ENCODE measurements at regions not wholly inside any gene's neighbourhood (a gene's known extent, or its start where the extent isn't known, plus 50 kb on each side); places are given as distances from the start of the nearest gene placed in this dataset.

DNA sequence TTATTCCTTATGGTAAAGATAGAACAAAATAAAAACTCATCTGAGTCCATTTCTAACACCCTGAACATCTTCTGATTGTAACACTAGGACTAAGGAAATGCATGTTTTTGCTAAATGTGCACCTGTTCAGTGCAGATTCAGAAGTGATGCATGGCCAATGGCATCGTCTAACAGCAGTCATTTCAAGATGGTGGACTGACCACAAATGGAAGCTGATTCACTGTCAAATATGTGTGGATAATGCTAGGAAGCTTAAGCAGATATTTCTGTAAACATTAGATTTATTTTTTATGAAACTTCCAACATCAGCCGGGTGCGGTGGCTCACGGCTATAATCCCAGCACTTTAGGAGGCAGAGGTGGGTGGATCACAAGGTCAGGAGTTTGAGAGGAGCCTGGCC lies 394.8 kb downstream of the SAMD5 start:
- Histone ChIP-seq H3K9me3 (ENCODE audit: control insufficient read depth, low read depth, low read length) (no peaks in the 10 kb centered on the region), H3K4me1 (ENCODE audit: control insufficient read depth, insufficient read depth, low read length) (no peaks in the 10 kb centered on the region), H3K4me3 (ENCODE audit: low read length) (no peak overlapping the region), H3K36me3 (ENCODE audit: control insufficient read depth, insufficient read depth, low read length) (no peaks in the 10 kb centered on the region), H3K27me3 (ENCODE audit: control insufficient read depth, insufficient read depth, low read length) (no peaks in the 10 kb centered on the region), H3K27ac (ENCODE audit: low read length) (no peak overlapping the region)
- WGBS (ENCODE audit: insufficient coverage, low lambda C conversion rate) = 100% methylated on average over 1 of the region's 4 CpGs
- DNase-seq = no peak

DNA sequence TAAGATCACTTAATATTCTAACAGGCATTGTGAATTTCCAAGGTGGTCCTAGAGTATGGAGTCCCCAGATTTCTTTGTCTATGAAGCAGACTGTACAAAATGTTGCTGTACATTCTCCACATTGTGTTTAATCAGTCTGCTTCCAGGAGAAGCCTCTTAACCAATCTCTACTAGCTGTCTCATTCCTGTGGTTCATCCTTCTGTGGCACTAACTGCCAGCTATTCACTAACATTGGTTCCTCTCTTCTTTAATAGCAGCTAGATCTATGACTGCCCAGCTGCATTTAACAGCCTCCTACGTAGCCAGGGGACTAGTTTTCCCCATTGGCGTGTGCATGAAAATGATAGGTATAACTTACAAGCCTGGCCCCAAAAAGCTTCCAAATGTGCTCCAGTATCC lies 395.4 kb downstream of the SAMD5 start:
- no peak for DNase-seq
- Histone ChIP-seq H3K27me3 (ENCODE audit: control insufficient read depth, insufficient read depth, low read length) (no peaks in the 10 kb centered on the region), H3K4me3 (ENCODE audit: low read length) (no peak overlapping the region), H3K4me1 (ENCODE audit: control insufficient read depth, insufficient read depth, low read length) (no peaks in the 10 kb centered on the region), H3K9me3 (ENCODE audit: control insufficient read depth, low read depth, low read length) (no peaks in the 10 kb centered on the region), H3K27ac (ENCODE audit: low read length) (no peak overlapping the region), H3K36me3 (ENCODE audit: control insufficient read depth, insufficient read depth, low read length) (no peaks in the 10 kb centered on the region)
- no CpG with 5 or more reads among the region's 2 CpGs for WGBS (ENCODE audit: insufficient coverage, low lambda C conversion rate)

DNA sequence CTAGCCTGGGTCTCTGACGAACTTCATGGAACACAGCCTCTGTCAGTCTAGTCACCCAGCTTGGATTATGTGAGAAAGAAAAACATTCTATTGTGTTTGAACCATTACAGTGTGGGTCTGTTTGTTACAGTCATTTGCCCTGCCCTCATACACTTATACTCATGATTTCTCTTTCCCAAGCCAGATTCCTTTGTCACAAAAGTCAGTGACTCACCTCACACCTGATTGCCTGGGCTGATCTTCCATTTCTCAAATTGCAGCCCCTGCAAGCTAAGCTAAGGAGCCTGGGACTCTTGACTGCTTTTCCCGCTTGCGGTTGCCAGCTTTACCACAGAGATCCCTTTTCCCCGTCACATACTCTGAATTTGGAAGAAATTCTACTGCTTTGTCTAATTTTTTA lies 395.9 kb downstream of the SAMD5 start:
- Histone ChIP-seq H3K9me3 (ENCODE audit: control insufficient read depth, low read depth, low read length) (no peaks in the 10 kb centered on the region), H3K4me3 (ENCODE audit: low read length) (no peak overlapping the region), H3K36me3 (ENCODE audit: control insufficient read depth, insufficient read depth, low read length) (no peaks in the 10 kb centered on the region), H3K4me1 (ENCODE audit: control insufficient read depth, insufficient read depth, low read length) (no peaks in the 10 kb centered on the region), H3K27me3 (ENCODE audit: control insufficient read depth, insufficient read depth, low read length) (no peaks in the 10 kb centered on the region), H3K27ac (ENCODE audit: low read length) (no peak overlapping the region)
- WGBS (ENCODE audit: insufficient coverage, low lambda C conversion rate) = 100% methylated on average over 2 of the region's 4 CpGs
- no peak for DNase-seq

DNA sequence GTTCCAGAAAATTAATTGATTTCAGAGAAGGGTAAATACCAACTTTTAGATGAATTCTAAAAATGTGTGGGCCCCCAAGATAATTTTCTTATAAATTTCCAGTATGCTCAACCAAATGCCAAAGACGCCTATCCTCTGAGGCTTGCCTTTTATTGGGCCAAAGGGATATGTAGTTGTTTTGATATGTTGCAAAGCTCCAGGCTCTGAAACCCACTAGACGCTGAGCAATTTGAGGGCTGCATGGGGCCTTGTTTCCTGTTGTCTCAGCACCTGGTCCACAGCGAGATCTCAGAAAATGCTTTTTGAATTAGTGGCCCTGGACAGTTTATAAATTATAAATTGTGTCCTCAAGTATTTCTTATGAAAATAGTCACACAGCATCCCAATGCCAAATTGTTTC lies 397.2 kb downstream of the SAMD5 start:
- H3K4me1 ChIP-seq (ENCODE audit: control insufficient read depth, insufficient read depth, low read length) = no peaks in the 10 kb centered on the region
- no peaks in the 10 kb centered on the region for H3K27me3 ChIP-seq (ENCODE audit: control insufficient read depth, insufficient read depth, low read length)
- no peaks in the 10 kb centered on the region for H3K36me3 ChIP-seq (ENCODE audit: control insufficient read depth, insufficient read depth, low read length)
- no peak overlapping the region for H3K4me3 ChIP-seq (ENCODE audit: low read length)
- 100% methylated on average over 1 of the region's 3 CpGs for WGBS (ENCODE audit: insufficient coverage, low lambda C conversion rate)
- no peak overlapping the region for H3K27ac ChIP-seq (ENCODE audit: low read length)
- no peak for DNase-seq
- H3K9me3 ChIP-seq (ENCODE audit: control insufficient read depth, low read depth, low read length) = no peaks in the 10 kb centered on the region

DNA sequence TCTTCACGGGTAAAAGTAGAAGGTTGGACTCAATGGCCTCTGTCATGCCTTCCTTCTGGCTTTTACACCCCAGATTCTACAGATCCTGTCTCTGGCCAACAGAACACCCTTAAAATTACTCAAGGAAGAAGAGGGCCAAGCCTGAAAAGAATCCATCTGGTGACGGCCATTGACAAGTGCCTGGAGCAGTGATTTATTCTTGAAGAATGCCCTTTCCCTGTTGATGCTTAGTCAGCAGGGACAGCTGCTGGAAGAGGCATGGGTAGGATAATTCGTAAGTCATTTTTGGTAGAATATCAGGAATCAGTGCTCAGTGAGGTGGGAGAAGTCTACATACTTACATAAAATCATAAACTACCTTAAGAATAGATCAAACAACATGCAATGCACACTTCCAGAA lies 397.9 kb downstream of the SAMD5 start:
- no peaks in the 10 kb centered on the region for H3K36me3 ChIP-seq (ENCODE audit: control insufficient read depth, insufficient read depth, low read length)
- H3K27me3 ChIP-seq (ENCODE audit: control insufficient read depth, insufficient read depth, low read length) = no peaks in the 10 kb centered on the region
- no peak overlapping the region for H3K27ac ChIP-seq (ENCODE audit: low read length)
- no peaks in the 10 kb centered on the region for H3K4me1 ChIP-seq (ENCODE audit: control insufficient read depth, insufficient read depth, low read length)
- H3K4me3 ChIP-seq (ENCODE audit: low read length) = no peak overlapping the region
- WGBS (ENCODE audit: insufficient coverage, low lambda C conversion rate) = no CpG with 5 or more reads among the region's 3 CpGs
- H3K9me3 ChIP-seq (ENCODE audit: control insufficient read depth, low read depth, low read length) = no peaks in the 10 kb centered on the region
- DNase-seq = no peak

DNA sequence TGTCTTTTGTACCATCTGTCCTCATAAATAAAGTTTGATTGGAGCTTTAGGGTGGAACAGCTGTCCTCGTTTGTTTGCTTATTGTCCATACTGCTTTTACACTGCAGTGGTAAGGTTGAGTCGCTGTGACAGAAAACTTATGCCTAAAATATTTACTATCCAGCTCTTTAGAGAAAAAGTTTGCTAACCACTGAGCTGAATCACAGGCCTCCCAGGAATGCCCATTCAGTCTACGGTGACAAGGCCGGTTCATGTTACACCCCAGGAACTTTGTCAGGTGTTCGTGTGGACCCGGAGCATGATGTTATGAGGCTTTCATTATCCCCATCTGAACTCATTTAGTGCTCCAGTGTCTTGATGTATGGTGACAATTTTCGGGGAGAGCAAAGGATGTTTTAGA lies 401.1 kb downstream of the SAMD5 start:
- H3K27me3 ChIP-seq (ENCODE audit: control insufficient read depth, insufficient read depth, low read length) = no peaks in the 10 kb centered on the region
- no peak for DNase-seq
- H3K36me3 ChIP-seq (ENCODE audit: control insufficient read depth, insufficient read depth, low read length) = no peaks in the 10 kb centered on the region
- WGBS (ENCODE audit: insufficient coverage, low lambda C conversion rate) = no CpG with 5 or more reads among the region's 7 CpGs
- H3K9me3 ChIP-seq (ENCODE audit: control insufficient read depth, low read depth, low read length) = no peaks in the 10 kb centered on the region
- H3K4me1 ChIP-seq (ENCODE audit: control insufficient read depth, insufficient read depth, low read length) = no peaks in the 10 kb centered on the region
- no peak overlapping the region for H3K4me3 ChIP-seq (ENCODE audit: low read length)
- H3K27ac ChIP-seq (ENCODE audit: low read length) = no peak overlapping the region

DNA sequence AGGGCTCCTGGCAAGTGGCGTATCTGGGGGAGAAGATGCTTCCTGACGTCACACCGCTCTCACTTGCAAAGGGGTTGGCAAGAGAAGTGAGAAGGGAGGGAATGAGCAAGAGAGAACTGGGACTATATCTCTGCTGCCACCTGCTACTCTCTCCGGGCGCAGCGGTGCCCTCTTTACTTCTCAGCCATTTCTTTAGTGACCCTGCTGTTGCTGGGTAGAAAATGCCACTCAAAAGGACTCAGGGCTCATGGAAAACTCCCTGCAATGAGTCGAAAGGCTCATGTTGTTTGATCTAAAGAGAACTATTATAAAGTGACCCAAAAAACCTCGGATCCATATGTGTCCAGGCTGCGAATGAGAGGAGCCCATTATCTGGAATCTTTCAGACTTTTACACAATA lies 401.8 kb downstream of the SAMD5 start:
- Histone ChIP-seq H3K4me1 (ENCODE audit: control insufficient read depth, insufficient read depth, low read length) (no peaks in the 10 kb centered on the region), H3K4me3 (ENCODE audit: low read length) (no peak overlapping the region), H3K36me3 (ENCODE audit: control insufficient read depth, insufficient read depth, low read length) (no peaks in the 10 kb centered on the region), H3K27ac (ENCODE audit: low read length) (no peak overlapping the region), H3K27me3 (ENCODE audit: control insufficient read depth, insufficient read depth, low read length) (no peaks in the 10 kb centered on the region), H3K9me3 (ENCODE audit: control insufficient read depth, low read depth, low read length) (no peaks in the 10 kb centered on the region)
- no CpG with 5 or more reads among the region's 9 CpGs for WGBS (ENCODE audit: insufficient coverage, low lambda C conversion rate)
- DNase-seq = no peak

DNA sequence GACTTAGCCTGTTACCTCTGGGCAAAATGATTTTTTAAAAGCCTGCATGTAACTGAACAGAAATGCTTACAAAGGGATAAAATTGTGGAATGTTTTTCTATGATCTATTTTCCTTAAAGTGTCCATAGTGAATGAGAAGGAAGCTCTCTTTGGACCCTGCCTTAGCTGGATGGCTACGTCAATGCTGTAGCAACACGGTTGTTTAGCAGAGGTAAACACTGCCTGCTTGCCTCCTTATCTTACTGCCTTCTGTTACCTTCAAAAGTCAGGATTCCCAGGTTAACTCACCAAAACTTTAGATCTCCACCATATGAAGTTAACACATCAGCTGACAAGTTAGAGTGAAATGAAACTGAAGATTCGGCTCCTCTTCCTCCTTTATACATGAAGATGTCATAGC lies 402.6 kb downstream of the SAMD5 start:
- WGBS (ENCODE audit: insufficient coverage, low lambda C conversion rate) = no CpG with 5 or more reads among the region's 3 CpGs
- Histone ChIP-seq H3K27me3 (ENCODE audit: control insufficient read depth, insufficient read depth, low read length) (no peaks in the 10 kb centered on the region), H3K9me3 (ENCODE audit: control insufficient read depth, low read depth, low read length) (no peaks in the 10 kb centered on the region), H3K36me3 (ENCODE audit: control insufficient read depth, insufficient read depth, low read length) (no peaks in the 10 kb centered on the region), H3K27ac (ENCODE audit: low read length) (no peak overlapping the region), H3K4me3 (ENCODE audit: low read length) (no peak overlapping the region), H3K4me1 (ENCODE audit: control insufficient read depth, insufficient read depth, low read length) (no peaks in the 10 kb centered on the region)
- peak; percentile 17 to 66 for DNase-seq

DNA sequence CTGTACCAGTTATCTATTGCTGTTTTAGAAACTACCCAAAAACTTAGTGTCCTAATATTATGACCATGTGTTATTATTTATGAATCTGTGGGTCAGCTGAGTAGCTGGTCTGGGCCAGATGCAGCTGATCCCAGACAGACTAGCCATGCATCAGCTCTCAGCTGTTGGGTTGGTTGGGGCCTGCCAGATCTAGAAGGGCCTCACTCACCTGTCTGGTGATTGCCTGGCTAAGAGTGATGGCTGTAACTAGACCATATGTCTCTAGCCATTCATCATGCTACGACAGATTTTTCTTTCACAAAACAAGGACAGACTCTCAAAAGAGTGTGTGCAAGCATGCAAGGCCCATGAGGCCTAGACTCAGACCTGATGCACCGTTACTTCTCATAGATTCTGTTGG lies 403.2 kb downstream of the SAMD5 start:
- Histone ChIP-seq H3K36me3 (ENCODE audit: control insufficient read depth, insufficient read depth, low read length) (no peaks in the 10 kb centered on the region), H3K4me3 (ENCODE audit: low read length) (no peak overlapping the region), H3K4me1 (ENCODE audit: control insufficient read depth, insufficient read depth, low read length) (no peaks in the 10 kb centered on the region), H3K9me3 (ENCODE audit: control insufficient read depth, low read depth, low read length) (no peaks in the 10 kb centered on the region), H3K27me3 (ENCODE audit: control insufficient read depth, insufficient read depth, low read length) (no peaks in the 10 kb centered on the region), H3K27ac (ENCODE audit: low read length) (no peak overlapping the region)
- DNase-seq = no peak
- 100% methylated on average over 1 of the region's 2 CpGs for WGBS (ENCODE audit: insufficient coverage, low lambda C conversion rate)

DNA sequence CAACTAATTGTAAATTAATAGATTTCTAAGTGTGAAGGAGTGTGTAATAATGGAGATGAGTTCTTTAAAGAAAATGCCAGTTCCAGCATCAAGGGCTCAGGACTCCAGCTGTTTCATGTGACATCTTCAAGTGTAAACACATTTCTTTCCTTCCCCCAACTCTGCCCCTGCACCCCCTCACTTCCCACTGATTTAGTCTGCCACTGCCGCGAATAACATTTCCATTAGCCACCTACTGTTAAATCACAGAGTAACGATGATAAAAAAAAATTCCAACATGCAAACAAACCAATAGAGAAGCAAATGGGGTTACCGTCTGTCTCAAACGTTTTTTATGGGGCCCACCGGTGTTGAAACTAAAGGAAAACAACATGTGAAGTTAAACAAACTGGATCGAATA lies 414.3 kb downstream of the SAMD5 start:
- DNase-seq = no peak
- 55% methylated on average over 4 of the region's 7 CpGs for WGBS (ENCODE audit: insufficient coverage, low lambda C conversion rate)
- H3K4me3 ChIP-seq (ENCODE audit: low read length) = no peak overlapping the region
- H3K9me3 ChIP-seq (ENCODE audit: control insufficient read depth, low read depth, low read length) = peaks cover 5% of the 10 kb centered on the region
- H3K27me3 ChIP-seq (ENCODE audit: control insufficient read depth, insufficient read depth, low read length) = no peaks in the 10 kb centered on the region
- no peaks in the 10 kb centered on the region for H3K4me1 ChIP-seq (ENCODE audit: control insufficient read depth, insufficient read depth, low read length)
- no peak overlapping the region for H3K27ac ChIP-seq (ENCODE audit: low read length)
- H3K36me3 ChIP-seq (ENCODE audit: control insufficient read depth, insufficient read depth, low read length) = no peaks in the 10 kb centered on the region

DNA sequence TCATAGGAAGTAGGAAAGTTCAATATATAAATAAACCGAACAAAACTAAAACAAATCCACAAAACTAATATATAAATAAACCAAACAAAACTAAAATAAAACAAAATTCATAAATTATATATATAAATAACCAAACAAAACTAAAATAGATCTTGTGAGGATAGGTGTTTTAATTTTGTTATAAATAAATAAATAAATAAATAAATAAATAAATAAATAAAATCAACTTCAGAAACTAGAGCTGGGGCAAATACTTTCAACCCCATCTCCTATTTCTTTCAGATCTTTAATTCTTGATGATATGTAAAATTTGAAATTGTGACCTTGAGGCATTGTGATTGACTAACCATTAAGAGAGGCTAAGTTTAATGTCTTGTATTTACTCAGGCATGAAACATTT lies 416.1 kb downstream of the SAMD5 start:
- Histone ChIP-seq H3K27me3 (ENCODE audit: control insufficient read depth, insufficient read depth, low read length) (no peaks in the 10 kb centered on the region), H3K36me3 (ENCODE audit: control insufficient read depth, insufficient read depth, low read length) (no peaks in the 10 kb centered on the region), H3K4me3 (ENCODE audit: low read length) (no peak overlapping the region), H3K4me1 (ENCODE audit: control insufficient read depth, insufficient read depth, low read length) (no peaks in the 10 kb centered on the region), H3K27ac (ENCODE audit: low read length) (no peak overlapping the region), H3K9me3 (ENCODE audit: control insufficient read depth, low read depth, low read length) (peaks cover 5% of the 10 kb centered on the region)
- WGBS (ENCODE audit: insufficient coverage, low lambda C conversion rate) = 83% methylated on average over 1 of the region's 1 CpG
- no peak for DNase-seq

All from large intestine (tissue), 3 donors.